Omental fat pad (tissue), 3 donors: ENCODE measurements at regions not wholly inside any gene's neighbourhood (a gene's known extent, or its start where the extent isn't known, plus 50 kb on each side); places are given as distances from the start of the nearest gene placed in this dataset.
"Not testable (repeated sequence)": the region's sequence is repeated elsewhere in the genome, so short reads cannot be mapped to it uniquely, and the experiment has no call there.

Experiments
- ATAC-seq: fragments of 150-250 bp; one replicate; pipeline ENCODE4 v1.9.1; 2016; ENCODE audit warnings: mild to moderate bottlenecking, moderate library complexity; ENCODE audit not compliant: low FRiP score
- DNase-seq: peaks from one replicate; pipeline ENCODE4 v3.0.0-alpha.2; 2019; ENCODE audit warnings: low spot score
- TF ChIP-seq, protein P1 (sequence below), 3 donors: fragments of 450-650 bp; IDR thresholded peaks; one replicate each; pipeline ENCODE4 v1.5.1; 2016 to 2017; ENCODE audit warnings: antibody characterized with exemption in 3 of 3, mild to moderate bottlenecking in 3 of 3, moderate library complexity in 2 of 3

DNA sequence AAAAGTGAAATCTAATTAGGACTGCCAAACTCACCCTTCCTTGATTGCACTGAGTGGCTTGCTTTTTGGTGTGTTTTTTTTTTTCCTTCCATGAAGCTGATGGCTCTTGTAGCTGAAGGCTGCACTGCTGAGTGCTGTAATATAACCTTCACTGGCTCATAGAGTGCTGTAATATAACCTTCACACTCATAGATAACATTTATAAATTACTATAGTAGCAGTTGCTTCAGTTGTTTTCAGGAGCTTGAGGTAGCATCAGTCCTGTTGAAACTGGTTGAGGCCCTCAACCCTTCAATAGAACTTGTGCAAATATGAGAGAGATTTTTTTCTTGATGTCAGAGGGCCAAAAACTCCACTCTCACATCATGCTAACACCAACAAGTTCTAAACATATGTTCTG is 404.9 kb upstream of the MBL2 start:
- no peak for DNase-seq
- ATAC-seq: no peak
- TF ChIP-seq, protein P1, sequence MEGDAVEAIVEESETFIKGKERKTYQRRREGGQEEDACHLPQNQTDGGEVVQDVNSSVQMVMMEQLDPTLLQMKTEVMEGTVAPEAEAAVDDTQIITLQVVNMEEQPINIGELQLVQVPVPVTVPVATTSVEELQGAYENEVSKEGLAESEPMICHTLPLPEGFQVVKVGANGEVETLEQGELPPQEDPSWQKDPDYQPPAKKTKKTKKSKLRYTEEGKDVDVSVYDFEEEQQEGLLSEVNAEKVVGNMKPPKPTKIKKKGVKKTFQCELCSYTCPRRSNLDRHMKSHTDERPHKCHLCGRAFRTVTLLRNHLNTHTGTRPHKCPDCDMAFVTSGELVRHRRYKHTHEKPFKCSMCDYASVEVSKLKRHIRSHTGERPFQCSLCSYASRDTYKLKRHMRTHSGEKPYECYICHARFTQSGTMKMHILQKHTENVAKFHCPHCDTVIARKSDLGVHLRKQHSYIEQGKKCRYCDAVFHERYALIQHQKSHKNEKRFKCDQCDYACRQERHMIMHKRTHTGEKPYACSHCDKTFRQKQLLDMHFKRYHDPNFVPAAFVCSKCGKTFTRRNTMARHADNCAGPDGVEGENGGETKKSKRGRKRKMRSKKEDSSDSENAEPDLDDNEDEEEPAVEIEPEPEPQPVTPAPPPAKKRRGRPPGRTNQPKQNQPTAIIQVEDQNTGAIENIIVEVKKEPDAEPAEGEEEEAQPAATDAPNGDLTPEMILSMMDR (IDR thresholded peaks at IDR 0.05): no peak

DNA sequence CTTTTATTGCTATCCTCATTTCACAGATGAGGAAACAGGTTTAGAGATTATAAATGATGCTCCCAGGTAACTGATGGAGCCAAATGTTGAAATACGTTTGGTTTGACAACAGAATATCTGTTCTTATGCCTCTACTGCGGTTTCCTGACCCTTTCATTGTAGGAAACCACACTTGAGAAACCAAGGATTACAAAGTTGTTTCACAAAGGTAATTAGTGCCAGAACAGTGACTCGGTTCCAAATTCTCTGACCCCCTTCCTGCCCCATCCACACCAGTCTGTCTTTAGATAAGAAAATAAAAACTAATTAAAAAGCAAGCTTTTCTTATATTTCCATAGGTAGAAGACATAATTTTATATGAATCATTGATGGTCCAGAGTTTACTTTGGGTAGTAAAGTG is 393.7 kb upstream of the MBL2 start:
- DNase-seq (no peak), ATAC-seq (no peak)
- TF ChIP-seq, protein P1 (IDR thresholded peaks at IDR 0.05): no peak

DNA sequence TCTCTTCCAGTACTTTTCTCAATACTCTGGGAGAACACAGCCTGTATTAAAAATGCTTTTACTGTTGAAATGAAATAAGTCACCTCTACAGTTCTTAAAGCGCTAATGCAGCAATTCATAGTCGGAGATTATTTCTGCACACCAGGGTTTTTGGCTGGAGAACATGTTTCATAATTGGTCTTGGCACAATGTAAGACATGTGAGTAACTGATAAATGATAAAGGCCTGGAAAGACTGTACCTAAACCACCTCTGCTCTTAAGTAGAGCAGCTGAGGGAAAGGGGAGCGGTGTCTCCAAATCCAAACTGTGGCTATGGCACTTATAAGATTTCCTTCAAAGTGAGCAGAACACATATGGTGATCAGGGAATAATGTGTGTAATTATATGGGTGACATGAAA is 390.3 kb upstream of the MBL2 start:
- DNase-seq: no peak
- no peak for ATAC-seq
- TF ChIP-seq, protein P1 (IDR thresholded peaks at IDR 0.05): no peak

DNA sequence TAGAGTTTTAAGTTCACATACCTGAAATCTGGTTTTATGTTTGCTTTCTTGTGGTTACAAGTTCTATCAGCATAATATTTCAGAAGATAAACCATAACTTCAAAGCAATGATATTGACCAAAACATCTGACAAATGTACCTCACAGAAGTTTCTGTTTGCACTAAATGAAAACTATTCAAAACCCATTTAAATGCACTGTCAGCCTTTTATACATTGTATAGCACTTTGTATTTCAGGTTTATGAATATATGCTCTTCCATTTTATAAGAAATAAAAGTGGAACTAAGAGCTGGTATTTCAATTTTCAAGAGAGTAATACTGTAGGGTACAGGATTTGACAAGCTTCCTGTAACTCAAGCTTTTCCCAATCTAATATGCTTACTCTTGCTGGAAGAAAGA is 388.6 kb upstream of the MBL2 start:
- ATAC-seq (no peak), DNase-seq (no peak)
- TF ChIP-seq, protein P1 (IDR thresholded peaks at IDR 0.05): no peak

DNA sequence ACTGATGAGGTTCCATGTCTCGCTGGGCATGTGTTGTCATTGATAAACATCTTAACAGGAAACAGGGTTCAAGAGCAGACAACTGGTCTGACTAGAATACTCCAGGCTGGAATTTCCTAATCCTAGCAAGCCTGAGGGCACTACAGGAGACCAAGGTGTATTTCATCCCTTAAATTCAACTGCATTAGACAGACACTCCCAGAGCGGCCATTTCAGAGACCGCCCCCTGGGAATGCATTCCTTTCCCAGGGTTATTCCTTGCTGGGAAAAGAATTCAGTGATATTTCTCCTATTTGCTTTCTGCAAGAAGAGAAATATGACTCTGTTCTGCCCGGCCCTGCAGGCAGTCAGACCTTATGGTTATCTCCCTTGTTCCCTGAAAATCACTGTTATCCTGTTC is 383.1 kb upstream of the MBL2 start:
- DNase-seq, ATAC-seq: not testable (repeated sequence)

DNA sequence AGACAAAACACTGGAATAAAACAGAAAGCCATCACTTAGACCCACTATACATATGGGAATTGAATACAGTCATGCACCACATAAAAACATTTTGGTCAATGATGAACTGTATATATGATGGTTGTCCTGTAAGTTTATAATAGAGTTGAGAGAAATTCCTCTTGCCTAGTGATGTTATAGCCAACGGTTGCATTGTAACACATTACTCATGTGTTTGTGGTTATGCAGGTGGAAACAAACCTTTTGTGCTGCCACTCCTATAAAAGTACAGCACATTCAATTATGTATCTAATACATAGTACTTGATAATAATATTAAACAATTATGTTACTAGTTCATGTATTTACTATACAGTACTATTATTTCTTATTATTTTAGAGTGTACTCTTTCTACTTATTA is 381.2 kb upstream of the MBL2 start:
- DNase-seq: no peak
- TF ChIP-seq, protein P1 (IDR thresholded peaks at IDR 0.05): no peak
- no peak for ATAC-seq

DNA sequence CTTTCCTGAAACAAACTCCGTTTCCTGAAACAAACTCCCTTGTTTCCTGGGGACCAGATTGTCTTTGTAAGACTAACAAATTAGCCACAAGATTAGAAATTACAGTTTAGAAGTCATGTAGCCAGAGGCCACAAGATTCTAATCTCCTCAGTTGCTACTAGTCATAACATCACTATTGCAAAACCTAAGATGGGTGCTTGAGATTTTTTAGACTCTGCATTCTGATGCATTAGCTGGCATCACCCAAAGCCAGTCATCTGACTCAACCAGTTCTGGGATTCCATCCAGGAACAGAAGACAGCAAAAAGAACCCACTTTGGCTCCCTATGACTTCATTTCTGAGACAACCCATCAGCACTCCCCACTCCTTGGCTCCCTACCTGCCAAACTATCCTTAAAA is 367.9 kb upstream of the MBL2 start:
- TF ChIP-seq, protein P1 (IDR thresholded peaks at IDR 0.05): no peak
- ATAC-seq (no peak), DNase-seq (no peak)

DNA sequence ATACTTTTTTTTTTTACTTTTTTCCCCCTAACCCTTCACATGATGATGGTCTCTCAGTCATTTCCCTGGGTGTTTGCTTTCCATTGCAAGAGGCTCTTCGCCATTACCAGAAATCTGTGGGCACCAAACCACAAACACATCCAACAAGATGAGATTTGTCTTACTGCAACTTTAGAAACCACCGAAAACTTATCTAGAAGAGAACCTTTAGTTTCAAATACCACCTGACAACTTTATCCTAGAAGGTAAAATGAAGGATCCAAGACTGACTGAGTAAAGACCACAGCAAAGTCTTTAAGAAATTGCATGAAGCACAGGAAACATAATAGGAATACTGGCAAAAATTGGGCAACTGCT is 363.3 kb upstream of the MBL2 start:
- no peak for ATAC-seq
- TF ChIP-seq, protein P1 (IDR thresholded peaks at IDR 0.05): no peak
- DNase-seq: no peak
